ENCODE measurements at regions not wholly inside any gene's neighbourhood (a gene's known extent, or its start where the extent isn't known, plus 50 kb on each side); places are given as distances from the start of the nearest gene placed in this dataset.

GRCh38 chr2:143881246-143881645 lies 638.7 kb downstream of the ZEB2 start:
- Histone ChIP-seq H3K4me3 (ENCODE audit: low read depth, low read length) (no peak overlapping the region), H3K36me3 (replicated peaks) (no peaks in the 10 kb centered on the region), H3K27ac (no peak overlapping the region), H3K27me3 (replicated peaks) (no peaks in the 10 kb centered on the region)
- DNase-seq, result no peak
- TF ChIP-seq CTCF (IDR thresholded peaks at IDR 0.05; ENCODE audit: low read depth, low read length, missing control alignments), result no peak
- in situ Hi-C loops (cut with HindIII; ENCODE audit: low pct_ligation_motif_present, low sequenced_read_pairs), result no loop called here

GRCh38 chr2:143877876-143878530 lies 641.9 kb downstream of the ZEB2 start:
- no peak for DNase-seq
- Histone ChIP-seq H3K27me3 (replicated peaks) (no peaks in the 10 kb centered on the region), H3K4me3 (ENCODE audit: low read depth, low read length) (no peak overlapping the region), H3K36me3 (replicated peaks) (no peaks in the 10 kb centered on the region), H3K27ac (no peak overlapping the region)
- in situ Hi-C loops (cut with HindIII; ENCODE audit: low pct_ligation_motif_present, low sequenced_read_pairs), result no loop called here
- TF ChIP-seq CTCF (IDR thresholded peaks at IDR 0.05; ENCODE audit: low read depth, low read length, missing control alignments), result no peak

- in situ Hi-C loops (cut with HindIII; ENCODE audit: low pct_ligation_motif_present, low sequenced_read_pairs), result no loop called here
Measured at GRCh38 chr2:143877056-143877455, 642.9 kb downstream of the ZEB2 start.

GRCh38 chr2:143875295-143876233 lies 644.4 kb downstream of the ZEB2 start:
- Histone ChIP-seq H3K4me3 (ENCODE audit: low read depth, low read length) (no peak overlapping the region), H3K36me3 (replicated peaks) (no peaks in the 10 kb centered on the region), H3K27me3 (replicated peaks) (no peaks in the 10 kb centered on the region), H3K27ac (no peak overlapping the region)
- DNase-seq, result no peak
- in situ Hi-C loops (cut with HindIII; ENCODE audit: low pct_ligation_motif_present, low sequenced_read_pairs), result no loop called here
- TF ChIP-seq CTCF (IDR thresholded peaks at IDR 0.05; ENCODE audit: low read depth, low read length, missing control alignments), result no peak

More at GRCh38 chr2:143877056-143877455, 642.9 kb downstream of the ZEB2 start:
- no peak for DNase-seq
- Histone ChIP-seq H3K27ac (no peak overlapping the region), H3K36me3 (replicated peaks) (no peaks in the 10 kb centered on the region), H3K4me3 (ENCODE audit: low read depth, low read length) (no peak overlapping the region), H3K27me3 (replicated peaks) (no peaks in the 10 kb centered on the region)
- no peak for TF ChIP-seq CTCF (IDR thresholded peaks at IDR 0.05; ENCODE audit: low read depth, low read length, missing control alignments)

GRCh38 chr2:143873886-143874285 lies 646.0 kb downstream of the ZEB2 start:
- in situ Hi-C loops (cut with HindIII; ENCODE audit: low pct_ligation_motif_present, low sequenced_read_pairs), result no loop called here
- H3K36me3 ChIP-seq (replicated peaks), result no peaks in the 10 kb centered on the region
- H3K4me3 ChIP-seq (ENCODE audit: low read depth, low read length), result no peak overlapping the region
- H3K27ac ChIP-seq, result no peak overlapping the region
- DNase-seq, result no peak
- TF ChIP-seq CTCF (IDR thresholded peaks at IDR 0.05; ENCODE audit: low read depth, low read length, missing control alignments), result no peak
- H3K27me3 ChIP-seq (replicated peaks), result no peaks in the 10 kb centered on the region

Measured in brain microvascular endothelial cell (primary cell).